H1 (cell line): ENCODE measurements at regions not wholly inside any gene's neighbourhood (a gene's known extent, or its start where the extent isn't known, plus 50 kb on each side); places are given as distances from the start of the nearest gene placed in this dataset.

Experiments used
- CTCF ChIA-PET: fragments of 300-600 bp; sonication (Branson Sonifier 250); formaldehyde crosslinking; loops from one replicate; lab custom pipeline; 2021; ENCODE audit not compliant: partially characterized antibody; lab: Charles Lee
- POLR2A ChIA-PET: fragments of 300-600 bp; sonication (Branson Sonifier 250); formaldehyde crosslinking; loops from one replicate; lab custom pipeline; 2021; ENCODE audit warnings: inconsistent platforms; ENCODE audit not compliant: partially characterized antibody; lab: Charles Lee
- DNase-seq, 2 experiments: peaks; one replicate each; pipeline versions ENCODE4 v3.0.0 to v3.0.0-alpha.2; 2010 to 2022; ENCODE audit warnings: low spot score in 2 of 2, low read depth in 1 of 2, mixed read lengths in 1 of 2
- FAIRE-seq: peaks from 2 replicates; lab custom pipeline; 2011; peaks lifted over from hg19 to GRCh38; lab: Jason Lieb, UNC
- H2AFZ ChIP-seq: 2 replicates; pipeline ENCODE4 v1.8.1; 2012; ENCODE audit warnings: low read length, inconsistent platforms
- H2AK5ac ChIP-seq: 2 replicates; pipeline ENCODE4 v1.6.1; 2013; ENCODE audit warnings: low read depth, low read length
- H2BK120ac ChIP-seq: replicated peaks from 2 replicates; pipeline ENCODE3; 2013; ENCODE audit warnings: low read depth, low read length, inconsistent platforms
- H2BK12ac ChIP-seq: 2 replicates; pipeline ENCODE4 v1.6.1; 2013; ENCODE audit warnings: low read depth, low read length
- H2BK15ac ChIP-seq: 2 replicates; pipeline ENCODE4 v1.6.1; 2013; ENCODE audit warnings: low read length
- H2BK20ac ChIP-seq: 2 replicates; pipeline ENCODE4 v1.6.1; 2013; ENCODE audit warnings: low read length
- H2BK5ac ChIP-seq: 2 replicates; pipeline ENCODE4 v1.6.1; 2013; ENCODE audit warnings: low read depth, low read length
- H3K14ac ChIP-seq: 2 replicates; pipeline ENCODE4 v1.6.1; 2013; ENCODE audit warnings: inconsistent platforms; ENCODE audit not compliant: insufficient read length
- H3K18ac ChIP-seq: 2 replicates; pipeline ENCODE4 v1.6.1; 2013; ENCODE audit warnings: low read length; ENCODE audit errors: extremely low read depth
- H3K23ac ChIP-seq: 2 replicates; pipeline ENCODE4 v1.6.1; 2013; ENCODE audit warnings: inconsistent platforms; ENCODE audit not compliant: insufficient read length
- H3K23me2 ChIP-seq: 2 replicates; pipeline ENCODE4 v1.6.1; 2013; ENCODE audit warnings: low read depth, low read length
- H3K27ac ChIP-seq: 2 replicates; pipeline ENCODE4 v1.6.1; 2011; ENCODE audit warnings: low read depth, low read length, inconsistent platforms
- H3K27me3 ChIP-seq, 4 experiments: replicated peaks in 1 of 4; 1 replicate in 1 of 4; 2 replicates in 3 of 4; pipeline versions ENCODE4 v1.6.1 to v1.8.1; 2011 to 2013; ENCODE audit warnings: low read length in 3 of 4, mild to moderate bottlenecking in 3 of 4, inconsistent platforms in 2 of 4, mixed read lengths in 2 of 4, moderate library complexity in 1 of 4; ENCODE audit not compliant: control insufficient read depth in 3 of 4, insufficient read depth in 3 of 4; ENCODE audit errors: extremely low read depth in 1 of 4
- H3K36me3 ChIP-seq, 4 experiments: 2 replicates each; pipeline versions ENCODE4 v1.6.1 to v1.8.1; 2011 to 2013; ENCODE audit warnings: mild to moderate bottlenecking in 4 of 4, low read length in 3 of 4, moderate library complexity in 2 of 4, control low read depth in 1 of 4, inconsistent platforms in 1 of 4; ENCODE audit not compliant: insufficient read depth in 4 of 4, control insufficient read depth in 2 of 4
- H3K4ac ChIP-seq: replicated peaks from 2 replicates; pipeline ENCODE3; 2013; ENCODE audit warnings: low read length, low read depth, mixed read lengths, inconsistent platforms; ENCODE audit not compliant: insufficient read length
- H3K4me1 ChIP-seq, 4 experiments: replicated peaks in 1 of 4; 1 replicate in 1 of 4; 2 replicates in 3 of 4; pipeline versions ENCODE4 v1.6.1 to v1.8.1; 2011 to 2013; ENCODE audit warnings: low read length in 3 of 4, inconsistent platforms in 2 of 4, mixed read lengths in 1 of 4; ENCODE audit not compliant: insufficient read depth in 4 of 4, control insufficient read depth in 3 of 4
- H3K4me2 ChIP-seq, 2 experiments: 2 replicates each; pipeline versions ENCODE4 v1.6.1 to v1.8.1; 2011 to 2013; ENCODE audit warnings: low read depth in 2 of 2, low read length in 2 of 2, control low read depth in 1 of 2, inconsistent platforms in 1 of 2, mild to moderate bottlenecking in 1 of 2; ENCODE audit not compliant: insufficient read depth in 1 of 2
- H3K4me3 ChIP-seq, 4 experiments: fragments of 200-600, 300-600 bp in 1 of 4; sonication (generic), shearing (Covaris generic), sonication (Bioruptor Twin) in 1 of 4; 2 replicates each; pipeline versions ENCODE4 v1.5.1 to v1.8.1; 2011 to 2016; ENCODE audit warnings: low read length in 4 of 4, low read depth in 3 of 4, control low read depth in 2 of 4, inconsistent platforms in 2 of 4, mild to moderate bottlenecking in 2 of 4, mixed read lengths in 1 of 4, moderate library complexity in 1 of 4; ENCODE audit not compliant: insufficient read depth in 2 of 4; ENCODE audit errors: extremely low read depth in 1 of 4
- H3K56ac ChIP-seq: replicated peaks from 2 replicates; pipeline ENCODE3; 2013; ENCODE audit warnings: low read depth, mild to moderate bottlenecking, mixed read lengths, low read length, inconsistent platforms; ENCODE audit not compliant: insufficient read length
- H3K79me1 ChIP-seq: 2 replicates; pipeline ENCODE4 v1.6.1; 2013; ENCODE audit warnings: low read depth, low read length, control low read depth
- H3K79me2 ChIP-seq, 2 experiments: 2 replicates each; pipeline versions ENCODE4 v1.6.1 to v1.8.1; 2012 to 2013; ENCODE audit warnings: low read length in 2 of 2, mild to moderate bottlenecking in 2 of 2, inconsistent platforms in 1 of 2; ENCODE audit not compliant: insufficient read depth in 2 of 2, control insufficient read depth in 1 of 2
- H3K9ac ChIP-seq, 4 experiments: replicated peaks in 1 of 4; 1 replicate in 1 of 4; 2 replicates in 3 of 4; pipeline versions ENCODE4 v1.6.1 to v1.8.1; 2011 to 2013; ENCODE audit warnings: low read depth in 3 of 4, low read length in 3 of 4, control low read depth in 2 of 4, mild to moderate bottlenecking in 2 of 4, moderate library complexity in 2 of 4, inconsistent platforms in 1 of 4; ENCODE audit errors: extremely low read depth in 1 of 4
- H3K9me3 ChIP-seq, 2 experiments: 2 replicates each; pipeline versions ENCODE4 v1.6.1 to v1.8.1; 2012 to 2013; ENCODE audit warnings: mild to moderate bottlenecking in 2 of 2, moderate library complexity in 2 of 2, control low read depth in 1 of 2, inconsistent platforms in 1 of 2, low read depth in 1 of 2, low read length in 1 of 2, mixed read lengths in 1 of 2; ENCODE audit not compliant: insufficient read depth in 2 of 2
- H4K20me1 ChIP-seq, 2 experiments: replicated peaks in 1 of 2; 2 replicates each; pipeline versions ENCODE3 to v1.8.1; 2011 to 2013; ENCODE audit warnings: inconsistent platforms in 2 of 2, low read length in 2 of 2, mild to moderate bottlenecking in 1 of 2; ENCODE audit not compliant: insufficient read depth in 2 of 2, control insufficient read depth in 1 of 2
- H4K5ac ChIP-seq: 2 replicates; pipeline ENCODE4 v1.6.1; 2013; ENCODE audit warnings: low read length, low read depth, mixed read lengths, inconsistent platforms; ENCODE audit not compliant: insufficient read length
- H4K8ac ChIP-seq: 2 replicates; pipeline ENCODE4 v1.8.0; 2013; ENCODE audit warnings: mild to moderate bottlenecking, moderate library complexity, low read length, inconsistent platforms; ENCODE audit not compliant: insufficient read depth; ENCODE audit errors: extremely low read depth
- H4K91ac ChIP-seq: replicated peaks from 2 replicates; pipeline ENCODE3; 2013; ENCODE audit warnings: low read length, mixed read lengths, inconsistent platforms; ENCODE audit not compliant: insufficient read length
- MAFK ChIP-seq: IDR thresholded peaks from 2 replicates; pipeline ENCODE4 v1.6.1; 2012; ENCODE audit warnings: low read depth, mild to moderate bottlenecking, improper control_type of control experiment, low read length
- RBBP5 ChIP-seq: IDR thresholded peaks from 2 replicates; pipeline ENCODE4 v1.7.1; 2012; ENCODE audit warnings: low read depth, mild to moderate bottlenecking, inconsistent platforms, low read length, moderate library complexity, borderline replicate concordance
- YY1 ChIP-seq: IDR thresholded peaks from 2 replicates; pipeline ENCODE4 v1.6.1; 2011; ENCODE audit warnings: low read depth, mild to moderate bottlenecking, low read length
- WGBS, 2 experiments: shearing (Covaris generic) in 1 of 2; methylation state at CpG; one replicate each; pipeline versions ENCODE4 v1.1.6 to v1.1.7; 2013 to 2015; ENCODE audit warnings: low lambda C conversion rate in 2 of 2, mixed read lengths in 2 of 2, inconsistent platforms in 1 of 2, low coverage in 1 of 2, missing lambda C conversion rate in 1 of 2; ENCODE audit not compliant: insufficient replicate concordance in 2 of 2, insufficient coverage in 1 of 2, insufficient read length in 1 of 2; ENCODE audit errors: extremely low coverage in 1 of 2, missing lambda C conversion rate in 1 of 2; 5-methylcytosine and 5-hydroxymethylcytosine counted together

GRCh38 chr18:26708806-26709716 is 156.4 kb downstream of the AQP4 start:
- FAIRE-seq (no peak), DNase-seq (no peak)
- Histone ChIP-seq H3K56ac (no peak overlapping the region), H4K5ac (no peak overlapping the region), H2AFZ (peak overlapping the region; percentile 2; the same call in 1 of the 2 replicates), H2BK5ac (no peak overlapping the region), H3K4ac (no peak overlapping the region), H3K4me2 (no peak overlapping the region), H3K4me3 (no peak overlapping the region), H3K27me3 (no peaks in the 10 kb centered on the region; a peak in 2 of 7 replicates), H3K36me3 (no peaks in the 10 kb centered on the region), H3K14ac (no peak overlapping the region), H2BK20ac (no peak overlapping the region), H2BK120ac (no peak overlapping the region), H3K9me3 (no peaks in the 10 kb centered on the region), H4K20me1 (no peaks in the 10 kb centered on the region), H4K91ac (no peak overlapping the region), H3K23ac (no peak overlapping the region), H3K79me1 (no peaks in the 10 kb centered on the region; the same call in 1 of the 2 replicates), H2BK12ac (no peak overlapping the region), H4K8ac (no peak overlapping the region), H2AK5ac (no peak overlapping the region), H3K27ac (no peak overlapping the region), H3K23me2 (no peaks in the 10 kb centered on the region), H3K9ac (no peak overlapping the region), H3K79me2 (no peaks in the 10 kb centered on the region), H3K4me1 (peaks cover 0 to 6% (median 4%) of the 10 kb centered on the region in 4 experiments; a peak in 3 of 7 replicates), H2BK15ac (no peak overlapping the region), H3K18ac (no peak overlapping the region)
- WGBS, 2 experiments = 81% methylated on average over 7 of the region's 7 CpGs; no CpG with 5 or more reads in 1 of the 2 experiments
- TF ChIP-seq YY1 (no peak), RBBP5 (no peak), MAFK (peak; percentile 27; the same call in 1 of the 2 replicates)
- CTCF ChIA-PET = interaction anchor here (1.2 to 1.7 kb wide), 2 partner anchors 11 to 18 kb away, joined by 3 read pairs; no protein-coding TSS in a partner anchor
- POLR2A ChIA-PET = interaction anchor here (1.3 kb wide), 1 partner anchor 9 kb away, joined by 4 read pairs; no protein-coding TSS in a partner anchor
